ENCODE measurements at regions not wholly inside any gene's neighbourhood (a gene's known extent, or its start where the extent isn't known, plus 50 kb on each side); places are given as distances from the start of the nearest gene placed in this dataset.

DNA sequence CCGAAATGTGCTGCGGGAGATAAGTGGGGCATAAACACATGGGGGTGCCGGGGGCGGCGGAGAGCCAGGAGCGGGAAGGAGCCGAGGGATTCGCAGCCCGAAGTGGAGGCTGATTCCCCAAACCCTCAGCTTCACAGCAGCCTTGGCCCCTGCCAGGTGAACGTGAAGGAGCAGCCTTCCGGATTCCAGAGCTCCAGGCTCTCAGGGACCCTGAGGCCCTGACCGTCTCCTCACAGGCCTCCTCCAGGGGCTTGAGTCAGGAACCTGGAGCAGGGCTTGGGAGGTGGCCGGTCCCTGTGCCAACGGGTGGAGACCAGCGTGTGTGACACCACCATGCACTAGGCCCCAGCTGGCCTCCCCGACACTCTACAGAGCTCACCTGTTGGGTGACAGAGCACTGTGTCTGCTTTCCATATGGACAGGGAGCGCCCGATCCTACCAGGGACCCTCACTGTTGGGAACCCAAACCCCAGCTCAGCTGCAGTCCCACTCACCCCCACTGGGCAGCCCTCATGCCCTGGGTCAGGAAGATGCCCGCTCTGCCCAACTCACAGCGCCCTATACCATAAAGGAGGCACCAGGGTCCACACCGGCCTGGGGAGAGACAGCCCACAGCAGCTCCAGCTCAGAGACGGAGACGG is 117.6 kb upstream of the OTOS start:
- TF ChIP-seq, protein P1, sequence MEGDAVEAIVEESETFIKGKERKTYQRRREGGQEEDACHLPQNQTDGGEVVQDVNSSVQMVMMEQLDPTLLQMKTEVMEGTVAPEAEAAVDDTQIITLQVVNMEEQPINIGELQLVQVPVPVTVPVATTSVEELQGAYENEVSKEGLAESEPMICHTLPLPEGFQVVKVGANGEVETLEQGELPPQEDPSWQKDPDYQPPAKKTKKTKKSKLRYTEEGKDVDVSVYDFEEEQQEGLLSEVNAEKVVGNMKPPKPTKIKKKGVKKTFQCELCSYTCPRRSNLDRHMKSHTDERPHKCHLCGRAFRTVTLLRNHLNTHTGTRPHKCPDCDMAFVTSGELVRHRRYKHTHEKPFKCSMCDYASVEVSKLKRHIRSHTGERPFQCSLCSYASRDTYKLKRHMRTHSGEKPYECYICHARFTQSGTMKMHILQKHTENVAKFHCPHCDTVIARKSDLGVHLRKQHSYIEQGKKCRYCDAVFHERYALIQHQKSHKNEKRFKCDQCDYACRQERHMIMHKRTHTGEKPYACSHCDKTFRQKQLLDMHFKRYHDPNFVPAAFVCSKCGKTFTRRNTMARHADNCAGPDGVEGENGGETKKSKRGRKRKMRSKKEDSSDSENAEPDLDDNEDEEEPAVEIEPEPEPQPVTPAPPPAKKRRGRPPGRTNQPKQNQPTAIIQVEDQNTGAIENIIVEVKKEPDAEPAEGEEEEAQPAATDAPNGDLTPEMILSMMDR (IDR thresholded peaks at IDR 0.05), result no peak
- TF ChIP-seq EZH2phosphoT487 (IDR thresholded peaks at IDR 0.05; ENCODE audit: borderline replicate concordance, low read depth) (no peak), SMC3 (IDR thresholded peaks at IDR 0.05; ENCODE audit: low read depth, low read length) (no peak), NRF1 (IDR thresholded peaks at IDR 0.05; ENCODE audit: low read depth, low read length) (no peak), YY1 (IDR thresholded peaks at IDR 0.05; ENCODE audit: low read depth) (no peak)
- TF ChIP-seq, protein P2, sequence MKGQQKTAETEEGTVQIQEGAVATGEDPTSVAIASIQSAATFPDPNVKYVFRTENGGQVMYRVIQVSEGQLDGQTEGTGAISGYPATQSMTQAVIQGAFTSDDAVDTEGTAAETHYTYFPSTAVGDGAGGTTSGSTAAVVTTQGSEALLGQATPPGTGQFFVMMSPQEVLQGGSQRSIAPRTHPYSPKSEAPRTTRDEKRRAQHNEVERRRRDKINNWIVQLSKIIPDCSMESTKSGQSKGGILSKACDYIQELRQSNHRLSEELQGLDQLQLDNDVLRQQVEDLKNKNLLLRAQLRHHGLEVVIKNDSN (IDR thresholded peaks at IDR 0.05; ENCODE audit: borderline replicate concordance, low read depth), result no peak
- TF ChIP-seq, protein P3, sequence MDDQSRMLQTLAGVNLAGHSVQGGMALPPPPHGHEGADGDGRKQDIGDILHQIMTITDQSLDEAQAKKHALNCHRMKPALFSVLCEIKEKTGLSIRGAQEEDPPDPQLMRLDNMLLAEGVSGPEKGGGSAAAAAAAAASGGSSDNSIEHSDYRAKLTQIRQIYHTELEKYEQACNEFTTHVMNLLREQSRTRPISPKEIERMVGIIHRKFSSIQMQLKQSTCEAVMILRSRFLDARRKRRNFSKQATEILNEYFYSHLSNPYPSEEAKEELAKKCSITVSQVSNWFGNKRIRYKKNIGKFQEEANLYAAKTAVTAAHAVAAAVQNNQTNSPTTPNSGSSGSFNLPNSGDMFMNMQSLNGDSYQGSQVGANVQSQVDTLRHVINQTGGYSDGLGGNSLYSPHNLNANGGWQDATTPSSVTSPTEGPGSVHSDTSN (IDR thresholded peaks at IDR 0.05), result no peak

Data from SK-N-SH (cell line).